Esophagus muscularis mucosa (tissue), 3 donors: ENCODE measurements at regions not wholly inside any gene's neighbourhood (a gene's known extent, or its start where the extent isn't known, plus 50 kb on each side); places are given as distances from the start of the nearest gene placed in this dataset.

Experiments used
- POLR2A ChIP-seq: fragments of 450-650 bp; IDR thresholded peaks from one replicate; pipeline ENCODE4 v1.6.1; 2017; ENCODE audit warnings: antibody characterized with exemption, moderate library complexity, mild to moderate bottlenecking, low read depth
- POLR2AphosphoS5 ChIP-seq, 2 donors: sonication (generic); formaldehyde crosslinking; IDR thresholded peaks; one replicate each; pipeline ENCODE4 v1.6.1; 2017; ENCODE audit warnings: antibody characterized with exemption in 2 of 2
- TF ChIP-seq, protein P1 (sequence below), 3 experiments: fragments of 200-600 bp in 2 of 3; fragments of 450-650 bp in 1 of 3; sonication (generic) in 2 of 3; IDR thresholded peaks; one replicate each; pipeline ENCODE4 v1.5.1; 2017 to 2019; ENCODE audit warnings: antibody characterized with exemption in 3 of 3, mild to moderate bottlenecking in 2 of 3, moderate library complexity in 1 of 3

DNA sequence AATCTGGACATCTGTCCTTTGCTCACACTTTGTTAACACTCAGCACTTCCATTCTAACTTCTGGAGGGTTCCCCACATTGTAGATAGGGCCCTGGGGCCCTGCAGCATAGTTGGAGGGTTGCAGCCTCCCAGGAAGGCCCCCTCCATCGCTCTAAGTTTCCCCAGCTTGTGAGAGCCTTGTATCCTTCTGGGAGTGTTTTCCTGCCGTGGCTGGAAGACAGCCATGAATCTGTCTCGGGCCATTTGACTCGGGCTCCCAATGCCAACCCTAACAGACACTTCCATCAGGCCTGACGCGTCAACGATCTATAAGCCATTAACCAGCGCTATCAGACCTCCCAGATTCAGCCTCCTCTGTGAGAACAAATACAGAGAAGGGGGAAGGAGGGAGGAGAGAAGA is 263.7 kb upstream of the RPL38 start:
- TF ChIP-seq, protein P1, sequence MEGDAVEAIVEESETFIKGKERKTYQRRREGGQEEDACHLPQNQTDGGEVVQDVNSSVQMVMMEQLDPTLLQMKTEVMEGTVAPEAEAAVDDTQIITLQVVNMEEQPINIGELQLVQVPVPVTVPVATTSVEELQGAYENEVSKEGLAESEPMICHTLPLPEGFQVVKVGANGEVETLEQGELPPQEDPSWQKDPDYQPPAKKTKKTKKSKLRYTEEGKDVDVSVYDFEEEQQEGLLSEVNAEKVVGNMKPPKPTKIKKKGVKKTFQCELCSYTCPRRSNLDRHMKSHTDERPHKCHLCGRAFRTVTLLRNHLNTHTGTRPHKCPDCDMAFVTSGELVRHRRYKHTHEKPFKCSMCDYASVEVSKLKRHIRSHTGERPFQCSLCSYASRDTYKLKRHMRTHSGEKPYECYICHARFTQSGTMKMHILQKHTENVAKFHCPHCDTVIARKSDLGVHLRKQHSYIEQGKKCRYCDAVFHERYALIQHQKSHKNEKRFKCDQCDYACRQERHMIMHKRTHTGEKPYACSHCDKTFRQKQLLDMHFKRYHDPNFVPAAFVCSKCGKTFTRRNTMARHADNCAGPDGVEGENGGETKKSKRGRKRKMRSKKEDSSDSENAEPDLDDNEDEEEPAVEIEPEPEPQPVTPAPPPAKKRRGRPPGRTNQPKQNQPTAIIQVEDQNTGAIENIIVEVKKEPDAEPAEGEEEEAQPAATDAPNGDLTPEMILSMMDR (IDR thresholded peaks at IDR 0.05) = no peak
- TF ChIP-seq POLR2A = no peak
- no peak for TF ChIP-seq POLR2AphosphoS5 (IDR thresholded peaks at IDR 0.05)
